ENCODE measurements at regions not wholly inside any gene's neighbourhood (a gene's known extent, or its start where the extent isn't known, plus 50 kb on each side); places are given as distances from the start of the nearest gene placed in this dataset.

DNA sequence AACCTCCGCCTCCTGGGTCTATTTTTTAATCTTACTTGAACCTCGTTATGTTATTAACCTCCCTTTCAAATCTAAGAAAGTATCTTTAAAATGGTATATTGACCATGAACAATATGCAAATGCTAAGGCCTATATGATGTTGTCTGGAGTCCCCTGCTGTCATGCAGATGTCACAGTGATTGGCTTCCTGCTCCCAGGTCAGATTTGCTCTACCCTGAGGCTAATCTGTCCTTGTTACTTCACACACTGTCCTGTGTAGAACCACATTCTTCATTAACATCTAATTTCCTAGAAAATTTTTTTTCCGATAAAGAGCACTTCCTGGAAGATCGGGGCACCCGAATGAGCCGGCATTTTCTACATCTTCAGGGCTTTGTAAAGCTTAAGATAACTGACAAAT lies 306.6 kb downstream of the MRPL39 start:
- intact Hi-C loops (cut with DNase I): no loop called here
- TF ChIP-seq POLR2A (IDR thresholded peaks at IDR 0.05): no peak
- TF ChIP-seq, protein P1, sequence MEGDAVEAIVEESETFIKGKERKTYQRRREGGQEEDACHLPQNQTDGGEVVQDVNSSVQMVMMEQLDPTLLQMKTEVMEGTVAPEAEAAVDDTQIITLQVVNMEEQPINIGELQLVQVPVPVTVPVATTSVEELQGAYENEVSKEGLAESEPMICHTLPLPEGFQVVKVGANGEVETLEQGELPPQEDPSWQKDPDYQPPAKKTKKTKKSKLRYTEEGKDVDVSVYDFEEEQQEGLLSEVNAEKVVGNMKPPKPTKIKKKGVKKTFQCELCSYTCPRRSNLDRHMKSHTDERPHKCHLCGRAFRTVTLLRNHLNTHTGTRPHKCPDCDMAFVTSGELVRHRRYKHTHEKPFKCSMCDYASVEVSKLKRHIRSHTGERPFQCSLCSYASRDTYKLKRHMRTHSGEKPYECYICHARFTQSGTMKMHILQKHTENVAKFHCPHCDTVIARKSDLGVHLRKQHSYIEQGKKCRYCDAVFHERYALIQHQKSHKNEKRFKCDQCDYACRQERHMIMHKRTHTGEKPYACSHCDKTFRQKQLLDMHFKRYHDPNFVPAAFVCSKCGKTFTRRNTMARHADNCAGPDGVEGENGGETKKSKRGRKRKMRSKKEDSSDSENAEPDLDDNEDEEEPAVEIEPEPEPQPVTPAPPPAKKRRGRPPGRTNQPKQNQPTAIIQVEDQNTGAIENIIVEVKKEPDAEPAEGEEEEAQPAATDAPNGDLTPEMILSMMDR (IDR thresholded peaks at IDR 0.05): no peak
- H3K4me3 ChIP-seq: no peak overlapping the region
- no peaks in the 10 kb centered on the region for H3K9me3 ChIP-seq
- H3K27me3 ChIP-seq: no peaks in the 10 kb centered on the region
- H3K36me3 ChIP-seq: no peaks in the 10 kb centered on the region
- no peak overlapping the region for H3K27ac ChIP-seq
- no peak for ATAC-seq
- no peaks in the 10 kb centered on the region for H3K4me1 ChIP-seq
- WGBS (ENCODE audit: insufficient coverage, low coverage, low lambda C conversion rate, missing lambda C conversion rate): 42% methylated on average over 6 of the region's 6 CpGs
- no peak for DNase-seq

DNA sequence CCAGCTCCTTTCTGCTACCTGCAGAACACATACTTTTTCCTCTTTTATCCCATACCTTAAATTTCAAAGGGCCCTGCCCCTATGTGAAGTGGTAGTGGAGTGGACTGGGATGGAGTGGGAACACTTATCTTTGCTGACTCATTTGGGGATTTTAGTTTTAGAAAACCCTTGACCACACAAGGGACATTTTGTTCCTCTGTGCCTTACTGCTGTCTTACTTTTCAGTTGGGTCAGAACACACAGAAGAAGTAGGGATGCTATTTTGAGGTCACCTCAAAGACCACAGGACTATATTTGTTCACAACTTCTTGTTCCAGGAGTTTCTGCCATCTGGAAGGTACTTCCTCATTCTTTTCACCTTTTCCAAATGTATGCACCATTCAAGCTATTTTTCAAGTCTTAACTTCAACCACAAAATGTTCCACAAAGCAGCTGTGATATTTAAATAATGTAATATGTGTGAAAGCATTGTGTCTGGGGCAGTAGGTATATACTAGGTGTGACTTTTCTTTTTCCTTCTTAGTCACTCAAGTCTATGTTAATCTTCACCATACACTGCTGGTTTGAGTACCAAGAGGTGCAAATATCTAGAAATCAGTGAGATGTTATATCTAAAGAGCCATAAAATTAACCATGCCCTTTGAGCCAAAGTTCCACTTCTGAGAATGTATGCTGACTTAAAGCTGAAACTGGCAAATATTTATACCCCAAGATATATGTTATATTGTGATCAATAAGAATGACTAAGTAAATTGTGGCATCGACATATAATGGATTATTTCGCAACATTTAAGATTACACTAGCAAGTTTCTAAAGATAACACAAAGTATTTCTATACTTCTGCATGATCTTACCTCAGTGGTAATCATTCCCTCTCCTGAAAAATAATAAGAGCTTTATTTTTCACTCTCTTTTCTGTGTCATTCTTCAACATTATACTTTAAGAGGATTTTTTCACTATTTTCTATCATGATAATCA lies 308.5 kb downstream of the MRPL39 start:
- ATAC-seq: no peak
- H3K4me1 ChIP-seq: no peaks in the 10 kb centered on the region
- WGBS (ENCODE audit: insufficient coverage, low coverage, low lambda C conversion rate, missing lambda C conversion rate): 27% methylated on average over 2 of the region's 2 CpGs

DNA sequence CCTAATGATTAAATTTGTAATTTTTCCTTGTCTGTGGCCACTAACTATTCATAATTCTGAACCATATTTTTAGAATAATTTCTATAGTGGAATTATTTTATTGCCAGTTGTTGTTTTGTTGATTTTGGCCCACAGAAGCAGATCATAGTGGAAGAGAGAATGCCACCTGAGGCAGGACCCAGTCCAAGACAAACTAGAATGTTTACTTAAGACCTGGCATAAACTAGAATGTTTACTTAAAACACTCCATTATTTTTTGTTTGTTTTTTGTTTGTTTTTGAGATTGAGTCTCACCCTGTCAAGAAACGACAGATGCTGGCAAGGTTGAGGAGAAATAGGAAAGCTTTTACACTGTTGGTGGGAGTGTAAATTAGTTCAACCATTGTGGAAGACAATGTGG lies 310.2 kb downstream of the MRPL39 start:
- Histone ChIP-seq H3K4me1 (no peaks in the 10 kb centered on the region), H3K36me3 (no peaks in the 10 kb centered on the region), H3K27ac (no peak overlapping the region), H3K27me3 (no peaks in the 10 kb centered on the region), H3K9me3 (no peaks in the 10 kb centered on the region), H3K4me3 (no peak overlapping the region)
- ATAC-seq (no peak), DNase-seq (no peak)
- TF ChIP-seq, protein P1 (IDR thresholded peaks at IDR 0.05): no peak
- intact Hi-C loops (cut with DNase I): no loop called here
- 35% methylated on average over 1 of the region's 1 CpG for WGBS (ENCODE audit: insufficient coverage, low coverage, low lambda C conversion rate, missing lambda C conversion rate)

More for the DNA sequence above, 308.5 kb downstream of the MRPL39 start:
- no peaks in the 10 kb centered on the region for H3K9me3 ChIP-seq
- H3K27ac ChIP-seq: no peak overlapping the region
- H3K36me3 ChIP-seq: no peaks in the 10 kb centered on the region
- no peak for TF ChIP-seq POLR2A (IDR thresholded peaks at IDR 0.05)
- TF ChIP-seq, protein P1 (IDR thresholded peaks at IDR 0.05): no peak
- intact Hi-C loops (cut with DNase I): no loop called here
- no peak for DNase-seq
- no peaks in the 10 kb centered on the region for H3K27me3 ChIP-seq
- no peak overlapping the region for H3K4me3 ChIP-seq

DNA sequence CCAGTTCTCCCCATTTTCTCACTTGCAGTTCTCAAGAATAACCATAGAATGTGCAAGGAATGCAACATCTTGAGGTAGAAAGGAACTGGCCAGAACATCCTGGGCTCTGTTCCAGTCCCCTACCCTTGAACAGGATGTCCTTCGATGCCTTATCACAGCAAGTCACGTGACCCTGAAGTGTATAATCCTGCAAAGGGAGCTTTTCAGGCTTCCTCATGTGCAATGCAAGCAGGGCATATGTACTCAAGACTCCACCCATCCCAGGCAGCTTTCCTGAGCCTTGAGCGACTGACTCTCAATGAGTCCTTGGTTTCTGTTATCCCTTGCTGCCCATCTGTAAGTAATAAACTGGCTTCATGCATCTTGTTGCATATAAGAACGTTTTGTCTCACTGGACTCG lies 311.0 kb downstream of the MRPL39 start:
- Histone ChIP-seq H3K36me3 (no peaks in the 10 kb centered on the region), H3K4me1 (no peaks in the 10 kb centered on the region), H3K9me3 (no peaks in the 10 kb centered on the region), H3K27ac (no peak overlapping the region), H3K27me3 (no peaks in the 10 kb centered on the region), H3K4me3 (no peak overlapping the region)
- ATAC-seq (no peak), DNase-seq (no peak)
- 28% methylated on average over 4 of the region's 5 CpGs for WGBS (ENCODE audit: insufficient coverage, low coverage, low lambda C conversion rate, missing lambda C conversion rate)
- TF ChIP-seq, protein P1 (IDR thresholded peaks at IDR 0.05): no peak
- TF ChIP-seq POLR2A (IDR thresholded peaks at IDR 0.05): no peak
- intact Hi-C loops (cut with DNase I): no loop called here
